Activated CD4-positive, alpha-beta T cell treated with anti-CD3 and anti-CD28 coated beads, Interleukin-2, amount 10 ng/mL, durations not matched to agents 7 days and 5 days (primary cell): ENCODE measurements at regions not wholly inside any gene's neighbourhood (a gene's known extent, or its start where the extent isn't known, plus 50 kb on each side); places are given as distances from the start of the nearest gene placed in this dataset.

Experiments used
- CTCF ChIA-PET: fragments of 350-600 bp; sonication (Branson Sonifier 250); formaldehyde crosslinking; loops from one replicate; lab custom pipeline; 2021; ENCODE audit warnings: antibody characterized with exemption; lab: Charles Lee
- POLR2A ChIA-PET: fragments of 350-600 bp; sonication (Branson Sonifier 250); formaldehyde crosslinking; loops from one replicate; lab custom pipeline; 2021; ENCODE audit warnings: antibody characterized with exemption; lab: Charles Lee
- DNase-seq: peaks from one replicate; pipeline ENCODE4 v3.0.0-alpha.2; 2020
- H3K27ac Mint-ChIP-seq: one replicate; pipeline ENCODE4 v1.8.0; 2021; ENCODE audit warnings: mild to moderate bottlenecking, moderate library complexity, mixed read lengths
- H3K27me3 Mint-ChIP-seq: one replicate; pipeline ENCODE4 v1.8.0; 2021; ENCODE audit warnings: mixed read lengths
- H3K36me3 Mint-ChIP-seq: one replicate; pipeline ENCODE4 v1.8.0; 2021; ENCODE audit warnings: low read depth, mixed read lengths
- H3K4me1 Mint-ChIP-seq: one replicate; pipeline ENCODE4 v1.8.0; 2021; ENCODE audit warnings: mixed read lengths
- H3K4me3 Mint-ChIP-seq: one replicate; pipeline ENCODE4 v1.8.0; 2021; ENCODE audit warnings: mild to moderate bottlenecking, moderate library complexity, mixed read lengths
- H3K9me3 Mint-ChIP-seq: one replicate; pipeline ENCODE4 v1.8.0; 2021; ENCODE audit warnings: mixed read lengths

DNA sequence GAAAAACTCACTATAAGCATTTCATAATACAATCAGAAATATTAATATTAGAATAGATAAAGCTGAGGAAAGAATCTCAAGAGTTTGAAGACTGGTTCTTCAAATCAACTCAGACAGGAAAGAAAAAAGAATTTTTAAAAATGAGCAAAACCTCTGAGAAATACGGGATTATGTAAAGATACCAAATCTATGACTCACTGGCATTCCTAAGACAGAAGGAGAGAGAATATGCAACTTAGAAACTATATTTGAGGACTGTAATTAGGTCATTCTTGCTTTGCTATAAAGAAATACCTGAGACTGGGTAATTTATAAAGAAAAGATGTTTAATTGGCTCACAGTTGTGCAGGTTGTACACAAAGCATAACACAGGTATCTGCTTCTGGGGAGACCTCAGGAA, 665.1 kb downstream of the RNF144B start:
- H3K9me3 Mint-ChIP-seq, result peaks cover 6% of the 10 kb centered on the region
- no peaks in the 10 kb centered on the region for H3K4me1 Mint-ChIP-seq
- no peak for DNase-seq
- no peak overlapping the region for H3K27ac Mint-ChIP-seq
- POLR2A ChIA-PET, result no interaction called here
- no peaks in the 10 kb centered on the region for H3K36me3 Mint-ChIP-seq
- CTCF ChIA-PET, result no interaction called here
- no peak overlapping the region for H3K4me3 Mint-ChIP-seq
- H3K27me3 Mint-ChIP-seq, result no peaks in the 10 kb centered on the region

- ChIA-PET POLR2A (no interaction called here), CTCF (no interaction called here)
- Mint-ChIP-seq H3K36me3 (no peaks in the 10 kb centered on the region), H3K9me3 (peaks cover 3% of the 10 kb centered on the region), H3K4me3 (no peak overlapping the region), H3K27ac (no peak overlapping the region), H3K27me3 (no peaks in the 10 kb centered on the region), H3K4me1 (no peaks in the 10 kb centered on the region)
- no peak for DNase-seq
Observed at GRCh38 chr6:19059102-19059501, 672.0 kb downstream of the RNF144B start.

DNA sequence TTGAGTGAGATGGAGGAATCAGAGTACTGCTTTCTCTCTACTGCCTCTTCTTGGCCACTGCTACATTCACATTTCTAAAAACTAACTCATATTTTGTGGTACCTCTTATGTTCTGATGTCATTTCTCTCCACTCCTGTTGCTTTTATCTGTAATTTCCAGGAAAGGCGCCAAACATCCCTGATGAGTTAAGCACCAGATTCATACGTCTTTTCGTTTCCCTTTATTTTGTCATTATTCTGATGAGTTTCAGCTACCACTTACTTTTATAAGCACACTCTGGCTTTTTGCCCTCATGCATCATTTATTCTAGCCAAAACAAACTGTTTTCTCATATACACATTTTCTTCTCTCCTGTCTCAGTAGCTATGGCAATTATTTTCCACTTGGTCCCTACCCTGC, 680.0 kb downstream of the RNF144B start:
- no peaks in the 10 kb centered on the region for H3K36me3 Mint-ChIP-seq
- no peak overlapping the region for H3K27ac Mint-ChIP-seq
- no peaks in the 10 kb centered on the region for H3K4me1 Mint-ChIP-seq
- POLR2A ChIA-PET, result no interaction called here
- CTCF ChIA-PET, result no interaction called here
- H3K4me3 Mint-ChIP-seq, result no peak overlapping the region
- H3K9me3 Mint-ChIP-seq, result no peaks in the 10 kb centered on the region
- no peak for DNase-seq
- no peaks in the 10 kb centered on the region for H3K27me3 Mint-ChIP-seq

GRCh38 chr6:19070520-19070919, 683.4 kb downstream of the RNF144B start:
- CTCF ChIA-PET, result no interaction called here
- POLR2A ChIA-PET, result no interaction called here
- no peak overlapping the region for H3K27ac Mint-ChIP-seq

DNA sequence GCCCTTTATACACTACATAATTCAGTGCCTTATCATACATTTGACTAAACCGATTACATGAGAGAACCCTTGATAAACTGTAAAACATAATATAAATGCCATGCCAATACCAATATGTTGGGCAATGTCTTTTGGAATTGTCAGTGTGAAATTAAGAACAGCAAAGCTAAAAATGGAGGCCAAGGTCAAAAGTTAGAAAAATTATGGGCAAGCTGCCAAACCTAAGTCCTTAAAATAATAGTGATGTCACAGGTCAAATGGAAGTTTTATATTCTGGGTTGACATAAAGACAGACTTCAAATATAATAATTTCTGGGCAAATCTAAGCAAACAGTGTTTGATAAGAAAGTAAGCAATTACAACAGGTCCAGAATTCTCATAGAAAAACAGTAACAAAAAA, 696.7 kb downstream of the RNF144B start:
- no peak for DNase-seq
- Mint-ChIP-seq H3K9me3 (peaks cover 7% of the 10 kb centered on the region), H3K27me3 (no peaks in the 10 kb centered on the region), H3K36me3 (no peaks in the 10 kb centered on the region), H3K27ac (no peak overlapping the region), H3K4me3 (no peak overlapping the region), H3K4me1 (no peaks in the 10 kb centered on the region)
- CTCF ChIA-PET, result no interaction called here
- POLR2A ChIA-PET, result no interaction called here

More at GRCh38 chr6:19070520-19070919, 683.4 kb downstream of the RNF144B start:
- Mint-ChIP-seq H3K27me3 (no peaks in the 10 kb centered on the region), H3K4me3 (no peak overlapping the region), H3K4me1 (no peaks in the 10 kb centered on the region), H3K9me3 (no peaks in the 10 kb centered on the region), H3K36me3 (no peaks in the 10 kb centered on the region)
- no peak for DNase-seq

DNA sequence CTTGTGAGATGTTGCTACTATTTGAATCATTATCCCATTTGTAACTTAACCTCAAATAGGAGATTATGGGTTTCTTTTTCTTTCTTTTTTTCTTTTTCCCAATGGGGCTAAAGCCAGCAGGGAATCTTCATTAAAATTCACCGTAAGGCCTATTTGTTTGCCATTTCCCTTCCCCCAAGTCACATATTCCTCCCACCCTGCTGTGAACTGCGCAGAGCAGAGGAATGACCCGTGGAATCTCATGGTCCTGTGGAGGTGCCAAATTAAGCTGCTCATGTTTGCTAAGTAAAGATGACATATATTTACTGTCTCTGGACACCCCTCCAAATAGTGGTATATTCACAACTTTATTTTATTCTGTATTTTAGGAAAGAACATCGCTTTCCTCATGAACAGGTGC, 699.3 kb downstream of the RNF144B start:
- peaks cover 3% of the 10 kb centered on the region for H3K9me3 Mint-ChIP-seq
- no peak overlapping the region for H3K4me3 Mint-ChIP-seq
- CTCF ChIA-PET, result no interaction called here

GRCh38 chr6:19087296-19087695, 700.1 kb downstream of the RNF144B start:
- Mint-ChIP-seq H3K27ac (no peak overlapping the region), H3K27me3 (no peaks in the 10 kb centered on the region), H3K4me3 (no peak overlapping the region), H3K4me1 (no peaks in the 10 kb centered on the region), H3K36me3 (no peaks in the 10 kb centered on the region), H3K9me3 (peaks cover 3% of the 10 kb centered on the region)
- CTCF ChIA-PET, result no interaction called here
- DNase-seq, result no peak
- POLR2A ChIA-PET, result no interaction called here

More for the DNA sequence above, 699.3 kb downstream of the RNF144B start:
- Mint-ChIP-seq H3K27ac (no peak overlapping the region), H3K36me3 (no peaks in the 10 kb centered on the region), H3K4me1 (no peaks in the 10 kb centered on the region), H3K27me3 (no peaks in the 10 kb centered on the region)
- POLR2A ChIA-PET, result no interaction called here
- DNase-seq, result no peak

DNA sequence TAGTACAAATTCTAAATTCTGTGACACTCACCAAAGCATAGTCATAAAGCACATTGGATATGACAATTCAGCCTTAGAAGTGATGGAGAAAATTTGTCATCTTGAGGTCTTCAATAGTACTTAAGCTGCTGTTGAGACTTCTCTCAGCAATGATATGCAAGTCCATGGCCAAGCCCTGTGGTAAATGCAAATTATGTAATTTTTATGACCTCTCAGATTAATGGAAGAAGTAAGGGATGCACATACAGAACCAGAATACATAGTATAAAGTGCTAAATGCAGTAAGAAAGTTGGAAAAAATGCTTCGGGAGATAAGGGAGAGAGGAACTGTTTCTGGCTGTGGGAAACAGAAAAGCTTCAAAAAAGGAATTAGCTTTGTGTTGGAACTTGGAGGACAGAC, 700.7 kb downstream of the RNF144B start:
- H3K27me3 Mint-ChIP-seq, result no peaks in the 10 kb centered on the region
- CTCF ChIA-PET, result no interaction called here
- no peak overlapping the region for H3K4me3 Mint-ChIP-seq
- peaks cover 5% of the 10 kb centered on the region for H3K9me3 Mint-ChIP-seq
- POLR2A ChIA-PET, result no interaction called here
- DNase-seq, result no peak
- H3K36me3 Mint-ChIP-seq, result no peaks in the 10 kb centered on the region
- no peak overlapping the region for H3K27ac Mint-ChIP-seq
- no peaks in the 10 kb centered on the region for H3K4me1 Mint-ChIP-seq

GRCh38 chr6:19100752-19101151, 713.6 kb downstream of the RNF144B start:
- Mint-ChIP-seq H3K36me3 (no peaks in the 10 kb centered on the region), H3K27me3 (no peaks in the 10 kb centered on the region), H3K4me3 (no peak overlapping the region), H3K9me3 (peaks cover 8% of the 10 kb centered on the region), H3K4me1 (no peaks in the 10 kb centered on the region), H3K27ac (no peak overlapping the region)
- DNase-seq, result no peak
- POLR2A ChIA-PET, result no interaction called here
- CTCF ChIA-PET, result no interaction called here

DNA sequence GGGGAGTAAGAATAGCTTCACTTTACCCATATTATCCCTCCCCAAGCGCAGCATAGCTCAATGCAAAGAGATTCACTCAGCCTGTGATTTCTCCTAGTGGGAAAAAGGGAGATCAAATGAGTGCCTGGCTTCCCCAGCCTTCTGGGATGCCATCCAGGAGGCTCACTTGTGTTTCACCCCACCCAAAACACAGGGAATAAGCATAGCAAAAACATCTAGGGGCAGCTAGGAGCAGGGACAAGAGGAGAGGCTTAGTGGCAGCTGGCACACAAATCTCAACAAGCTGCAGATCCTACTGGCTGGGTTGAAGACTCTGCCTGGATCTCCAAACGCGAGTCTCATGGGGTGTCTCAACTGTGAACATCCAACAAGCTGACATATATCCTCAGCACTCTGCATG, 715.8 kb downstream of the RNF144B start:
- H3K27me3 Mint-ChIP-seq, result no peaks in the 10 kb centered on the region
- H3K4me1 Mint-ChIP-seq, result no peaks in the 10 kb centered on the region
- no peak overlapping the region for H3K4me3 Mint-ChIP-seq
- CTCF ChIA-PET, result no interaction called here
- no peak for DNase-seq
- POLR2A ChIA-PET, result no interaction called here
- no peak overlapping the region for H3K27ac Mint-ChIP-seq
- H3K9me3 Mint-ChIP-seq, result peaks cover 11% of the 10 kb centered on the region
- H3K36me3 Mint-ChIP-seq, result no peaks in the 10 kb centered on the region

DNA sequence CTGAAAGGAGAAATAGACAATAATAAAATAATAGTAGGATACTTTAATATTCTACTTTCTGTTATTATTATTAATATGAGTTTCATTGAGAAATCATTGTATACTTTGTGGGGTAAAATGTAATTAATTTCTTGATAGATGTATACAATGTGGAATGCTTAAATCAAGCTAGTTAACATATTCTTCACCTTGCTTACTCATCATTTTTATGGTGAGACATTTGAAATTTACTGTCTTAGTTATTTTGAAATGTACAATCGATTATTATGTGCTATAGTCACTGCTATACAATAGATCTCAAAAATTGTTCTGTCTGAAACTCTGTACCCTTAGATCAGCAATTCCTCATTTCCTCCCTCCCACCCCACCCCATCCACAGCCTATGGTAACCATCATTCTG, 720.3 kb downstream of the RNF144B start:
- POLR2A ChIA-PET, result no interaction called here
- Mint-ChIP-seq H3K4me3 (no peak overlapping the region), H3K36me3 (no peaks in the 10 kb centered on the region), H3K9me3 (peaks cover 14% of the 10 kb centered on the region), H3K4me1 (no peaks in the 10 kb centered on the region), H3K27ac (no peak overlapping the region), H3K27me3 (no peaks in the 10 kb centered on the region)
- no peak for DNase-seq
- CTCF ChIA-PET, result no interaction called here

GRCh38 chr6:19121521-19121920, 715.6 kb upstream of the ID4 start:
- no peaks in the 10 kb centered on the region for H3K4me1 Mint-ChIP-seq
- H3K36me3 Mint-ChIP-seq, result no peaks in the 10 kb centered on the region
- ChIA-PET CTCF (no interaction called here), POLR2A (no interaction called here)
- H3K9me3 Mint-ChIP-seq, result peaks cover 14% of the 10 kb centered on the region
- no peaks in the 10 kb centered on the region for H3K27me3 Mint-ChIP-seq
- no peak overlapping the region for H3K27ac Mint-ChIP-seq
- DNase-seq, result no peak
- no peak overlapping the region for H3K4me3 Mint-ChIP-seq

GRCh38 chr6:19127081-19127480, 710.1 kb upstream of the ID4 start:
- no peaks in the 10 kb centered on the region for H3K27me3 Mint-ChIP-seq
- peaks cover 14% of the 10 kb centered on the region for H3K9me3 Mint-ChIP-seq
- no peaks in the 10 kb centered on the region for H3K36me3 Mint-ChIP-seq
- H3K4me3 Mint-ChIP-seq, result no peak overlapping the region
- H3K4me1 Mint-ChIP-seq, result no peaks in the 10 kb centered on the region
- CTCF ChIA-PET, result interaction anchor here (0.7 kb wide), 1 partner anchor 9 kb away, joined by 3 read pairs; no protein-coding TSS in a partner anchor
- POLR2A ChIA-PET, result no interaction called here
- H3K27ac Mint-ChIP-seq, result no peak overlapping the region
- DNase-seq, result no peak

GRCh38 chr6:19128701-19129100, 708.5 kb upstream of the ID4 start:
- Mint-ChIP-seq H3K27me3 (no peaks in the 10 kb centered on the region), H3K4me3 (no peak overlapping the region), H3K4me1 (no peaks in the 10 kb centered on the region), H3K36me3 (no peaks in the 10 kb centered on the region), H3K9me3 (peaks cover 10% of the 10 kb centered on the region), H3K27ac (no peak overlapping the region)
- DNase-seq, result no peak
- CTCF ChIA-PET, result no interaction called here
- POLR2A ChIA-PET, result no interaction called here
